ENCODE measurements at regions not wholly inside any gene's neighbourhood (a gene's known extent, or its start where the extent isn't known, plus 50 kb on each side); places are given as distances from the start of the nearest gene placed in this dataset.

DNA sequence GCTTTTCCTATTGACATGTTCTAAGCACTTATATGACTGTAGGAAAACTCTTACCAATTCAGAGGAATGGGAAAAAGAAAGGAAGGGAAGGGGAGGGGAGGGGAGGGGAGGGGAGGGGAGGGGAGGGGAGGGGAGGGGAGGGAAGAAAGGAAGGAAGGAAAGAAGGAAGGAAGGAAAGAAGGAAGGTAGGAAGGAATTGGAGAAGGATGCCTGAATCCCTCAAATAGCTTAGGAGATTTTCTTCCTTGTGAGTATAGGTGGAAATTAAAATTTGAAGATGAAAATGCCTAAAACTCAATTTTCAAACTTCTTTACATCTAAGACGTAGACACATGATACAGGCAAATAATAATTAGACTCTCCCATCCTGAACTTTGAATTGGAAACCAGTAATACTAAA is 463.1 kb downstream of the SATB2 start:
- TF ChIP-seq, protein P1, sequence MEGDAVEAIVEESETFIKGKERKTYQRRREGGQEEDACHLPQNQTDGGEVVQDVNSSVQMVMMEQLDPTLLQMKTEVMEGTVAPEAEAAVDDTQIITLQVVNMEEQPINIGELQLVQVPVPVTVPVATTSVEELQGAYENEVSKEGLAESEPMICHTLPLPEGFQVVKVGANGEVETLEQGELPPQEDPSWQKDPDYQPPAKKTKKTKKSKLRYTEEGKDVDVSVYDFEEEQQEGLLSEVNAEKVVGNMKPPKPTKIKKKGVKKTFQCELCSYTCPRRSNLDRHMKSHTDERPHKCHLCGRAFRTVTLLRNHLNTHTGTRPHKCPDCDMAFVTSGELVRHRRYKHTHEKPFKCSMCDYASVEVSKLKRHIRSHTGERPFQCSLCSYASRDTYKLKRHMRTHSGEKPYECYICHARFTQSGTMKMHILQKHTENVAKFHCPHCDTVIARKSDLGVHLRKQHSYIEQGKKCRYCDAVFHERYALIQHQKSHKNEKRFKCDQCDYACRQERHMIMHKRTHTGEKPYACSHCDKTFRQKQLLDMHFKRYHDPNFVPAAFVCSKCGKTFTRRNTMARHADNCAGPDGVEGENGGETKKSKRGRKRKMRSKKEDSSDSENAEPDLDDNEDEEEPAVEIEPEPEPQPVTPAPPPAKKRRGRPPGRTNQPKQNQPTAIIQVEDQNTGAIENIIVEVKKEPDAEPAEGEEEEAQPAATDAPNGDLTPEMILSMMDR (IDR thresholded peaks at IDR 0.05): no peak
- Histone ChIP-seq H3K27ac (no peak overlapping the region), H3K4me1 (no peaks in the 10 kb centered on the region), H3K9me3 (no peaks in the 10 kb centered on the region), H3K36me3 (no peaks in the 10 kb centered on the region), H3K27me3 (no peaks in the 10 kb centered on the region), H3K4me3 (no peak overlapping the region)
- intact Hi-C loops (cut with DNase I; ENCODE audit: low total_unique reads): no loop called here
- no peak for DNase-seq

DNA sequence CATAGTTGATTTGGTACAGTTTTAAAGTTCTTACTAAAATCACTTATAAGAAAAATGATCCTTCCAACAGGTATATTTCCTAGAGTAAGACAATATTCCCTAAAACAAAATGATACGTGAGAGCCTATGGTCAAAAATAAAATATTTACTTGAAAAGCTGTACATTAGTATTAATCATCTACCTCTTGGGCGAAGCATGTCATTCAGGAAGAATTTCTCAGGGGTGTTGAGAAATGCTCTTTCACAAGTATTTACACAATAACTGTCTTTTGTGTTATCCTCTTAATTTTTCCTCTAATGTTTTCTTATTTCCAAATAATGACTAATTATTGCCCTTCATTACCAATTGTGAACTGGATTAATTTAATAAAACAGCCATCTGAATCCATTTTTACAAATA is 466.3 kb downstream of the SATB2 start:
- Histone ChIP-seq H3K9me3 (no peaks in the 10 kb centered on the region), H3K36me3 (no peaks in the 10 kb centered on the region), H3K27ac (no peak overlapping the region), H3K4me1 (no peaks in the 10 kb centered on the region), H3K4me3 (no peak overlapping the region), H3K27me3 (no peaks in the 10 kb centered on the region)
- intact Hi-C loops (cut with DNase I; ENCODE audit: low total_unique reads): no loop called here
- TF ChIP-seq, protein P1 (IDR thresholded peaks at IDR 0.05): no peak
- DNase-seq: no peak

DNA sequence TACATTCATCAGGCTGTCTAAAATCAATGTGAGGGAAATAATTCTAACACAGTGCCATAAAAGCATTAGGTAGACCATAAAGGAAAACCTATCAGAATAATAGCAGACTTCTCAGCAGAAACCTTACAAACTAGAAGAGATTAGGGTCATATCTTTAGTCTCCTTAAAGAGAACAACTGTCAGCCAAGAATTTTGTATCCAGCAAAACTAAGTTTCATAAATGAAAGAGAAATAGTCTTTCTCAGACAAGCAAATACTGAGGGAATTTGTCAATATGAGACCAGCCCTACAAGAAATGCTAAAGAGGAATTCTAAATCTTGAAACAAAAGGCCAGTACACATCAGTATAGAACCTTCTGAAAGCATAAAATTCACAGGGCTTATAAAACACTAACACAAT is 482.0 kb downstream of the SATB2 start:
- Histone ChIP-seq H3K27me3 (no peaks in the 10 kb centered on the region), H3K27ac (no peak overlapping the region), H3K9me3 (peaks cover 0 to 22% (median 12%) of the 10 kb centered on the region in 3 donors), H3K36me3 (no peaks in the 10 kb centered on the region), H3K4me1 (no peaks in the 10 kb centered on the region), H3K4me3 (no peak overlapping the region)
- intact Hi-C loops (cut with DNase I; ENCODE audit: low total_unique reads): no loop called here
- TF ChIP-seq, protein P1 (IDR thresholded peaks at IDR 0.05): no peak
- no peak for DNase-seq

DNA sequence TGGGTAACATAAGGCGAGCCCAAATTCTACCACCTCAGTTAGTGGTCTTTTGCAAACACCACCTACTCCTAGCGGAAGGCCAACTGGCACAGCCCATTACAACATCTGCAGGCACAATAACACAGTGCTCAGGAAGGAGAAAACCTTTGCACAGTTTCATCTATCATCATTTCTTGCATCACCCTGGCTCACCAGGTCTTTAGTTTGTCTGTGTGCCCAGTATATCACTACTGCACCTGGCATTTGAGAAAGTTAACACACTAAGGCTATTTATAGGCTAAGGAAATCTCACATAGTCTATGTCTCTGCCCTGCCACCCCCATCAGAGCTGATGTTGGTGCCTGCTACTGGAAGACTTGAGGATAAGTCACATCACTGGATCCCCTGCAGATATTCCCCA is 484.0 kb downstream of the SATB2 start:
- no peaks in the 10 kb centered on the region for H3K36me3 ChIP-seq
- no peak overlapping the region for H3K27ac ChIP-seq
- DNase-seq: no peak
- H3K27me3 ChIP-seq: no peaks in the 10 kb centered on the region
- TF ChIP-seq, protein P1 (IDR thresholded peaks at IDR 0.05): no peak
- H3K4me1 ChIP-seq: no peaks in the 10 kb centered on the region
- H3K9me3 ChIP-seq: peaks cover 0 to 22% (median 12%) of the 10 kb centered on the region in 3 donors
- no peak overlapping the region for H3K4me3 ChIP-seq
- intact Hi-C loops (cut with DNase I; ENCODE audit: low total_unique reads): no loop called here

DNA sequence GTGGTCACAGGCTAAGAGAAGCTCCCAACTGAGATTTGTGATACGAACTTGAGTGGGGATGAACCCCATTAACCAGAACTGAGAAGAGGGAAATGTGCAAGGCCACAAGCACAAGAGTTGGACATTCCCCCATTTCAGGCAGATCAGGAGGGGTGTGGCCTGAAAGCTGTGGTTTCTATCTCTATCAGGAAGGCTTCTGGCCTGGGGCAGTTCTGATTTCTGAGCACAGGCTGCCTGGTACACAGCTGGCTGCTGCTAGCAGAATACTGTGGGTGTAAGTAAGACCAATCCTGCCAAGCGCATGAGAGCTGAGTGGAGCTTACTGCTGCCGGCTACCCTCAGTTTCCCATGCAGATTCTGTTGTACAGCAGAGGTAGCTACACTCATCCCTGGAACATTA is 484.6 kb downstream of the SATB2 start:
- DNase-seq: no peak
- Histone ChIP-seq H3K4me1 (no peaks in the 10 kb centered on the region), H3K27ac (no peak overlapping the region), H3K27me3 (no peaks in the 10 kb centered on the region), H3K36me3 (no peaks in the 10 kb centered on the region), H3K4me3 (no peak overlapping the region), H3K9me3 (peaks cover 0 to 22% (median 12%) of the 10 kb centered on the region in 3 donors)
- intact Hi-C loops (cut with DNase I; ENCODE audit: low total_unique reads): no loop called here
- TF ChIP-seq, protein P1 (IDR thresholded peaks at IDR 0.05): no peak

DNA sequence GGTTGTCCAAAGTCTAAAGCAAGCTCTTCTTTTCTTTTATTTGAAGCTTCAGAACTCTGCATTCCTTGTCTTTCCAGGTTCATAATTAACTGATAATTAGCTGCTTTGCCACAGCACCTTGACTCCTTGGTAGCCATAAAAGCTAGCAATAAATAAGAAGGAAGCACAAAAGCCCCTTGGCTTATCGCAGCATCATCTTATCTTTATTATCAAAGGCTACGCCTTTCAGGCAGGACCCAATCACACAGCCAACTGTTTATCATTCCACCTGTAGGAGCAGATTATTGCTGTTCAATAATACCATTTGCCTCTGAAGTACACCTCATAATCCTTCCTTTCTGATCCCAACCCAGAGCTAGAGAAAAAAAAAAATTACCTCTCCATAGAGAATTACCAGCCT is 489.2 kb downstream of the SATB2 start:
- no peak for DNase-seq
- Histone ChIP-seq H3K9me3 (no peaks in the 10 kb centered on the region), H3K36me3 (no peaks in the 10 kb centered on the region), H3K4me3 (no peak overlapping the region), H3K4me1 (no peaks in the 10 kb centered on the region), H3K27me3 (no peaks in the 10 kb centered on the region), H3K27ac (no peak overlapping the region)
- intact Hi-C loops (cut with DNase I; ENCODE audit: low total_unique reads): no loop called here
- TF ChIP-seq, protein P1 (IDR thresholded peaks at IDR 0.05): no peak
